ENCODE measurements at regions not wholly inside any gene's neighbourhood (a gene's known extent, or its start where the extent isn't known, plus 50 kb on each side); places are given as distances from the start of the nearest gene placed in this dataset.
"Not testable (repeated sequence)": the region's sequence is repeated elsewhere in the genome, so short reads cannot be mapped to it uniquely, and the experiment has no call there.

DNA sequence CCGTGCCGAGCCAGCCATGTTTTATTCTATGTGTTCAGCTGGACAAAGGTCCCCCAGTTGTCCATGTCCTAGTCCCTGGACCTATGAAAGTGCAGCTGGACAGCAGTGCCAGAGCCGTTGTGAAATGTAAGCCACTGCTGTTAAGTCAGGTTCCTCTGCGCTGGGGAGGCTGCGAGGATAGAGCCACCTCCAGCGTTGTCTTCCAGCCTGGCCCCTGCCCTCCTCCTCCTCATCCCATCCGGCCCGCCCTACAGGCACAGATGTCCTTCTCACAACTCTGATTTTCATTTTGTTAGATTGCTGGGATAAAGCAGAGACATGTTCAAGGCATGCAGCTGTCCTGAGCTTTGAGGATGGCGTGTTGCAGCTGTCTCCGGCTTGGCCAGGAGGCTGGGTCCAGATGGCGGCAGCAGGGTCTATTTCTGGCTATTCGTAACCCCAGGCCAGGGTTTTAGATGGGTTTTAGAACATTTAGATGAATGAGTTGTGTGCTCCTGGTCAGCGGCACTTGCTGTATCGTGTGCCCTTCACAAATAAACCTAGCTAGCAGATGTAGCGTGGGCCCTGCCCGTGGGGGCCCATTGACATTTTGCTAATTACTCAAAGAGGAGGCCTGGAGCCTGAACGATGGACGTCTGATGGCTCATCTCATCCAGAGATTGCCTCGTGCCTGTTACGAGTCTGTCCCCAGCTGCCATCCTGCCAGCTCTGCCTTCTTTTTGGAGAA, 185.7 kb downstream of the LAT start:
- TF ChIP-seq CTCF (conservative IDR thresholded peaks at IDR 0.05; ENCODE audit: low read length); EZH2phosphoT487 (IDR thresholded peaks at IDR 0.05; ENCODE audit: borderline replicate concordance): not testable (repeated sequence)

All from Loucy (cell line).